ENCODE measurements at regions not wholly inside any gene's neighbourhood (a gene's known extent, or its start where the extent isn't known, plus 50 kb on each side); places are given as distances from the start of the nearest gene placed in this dataset.

DNA sequence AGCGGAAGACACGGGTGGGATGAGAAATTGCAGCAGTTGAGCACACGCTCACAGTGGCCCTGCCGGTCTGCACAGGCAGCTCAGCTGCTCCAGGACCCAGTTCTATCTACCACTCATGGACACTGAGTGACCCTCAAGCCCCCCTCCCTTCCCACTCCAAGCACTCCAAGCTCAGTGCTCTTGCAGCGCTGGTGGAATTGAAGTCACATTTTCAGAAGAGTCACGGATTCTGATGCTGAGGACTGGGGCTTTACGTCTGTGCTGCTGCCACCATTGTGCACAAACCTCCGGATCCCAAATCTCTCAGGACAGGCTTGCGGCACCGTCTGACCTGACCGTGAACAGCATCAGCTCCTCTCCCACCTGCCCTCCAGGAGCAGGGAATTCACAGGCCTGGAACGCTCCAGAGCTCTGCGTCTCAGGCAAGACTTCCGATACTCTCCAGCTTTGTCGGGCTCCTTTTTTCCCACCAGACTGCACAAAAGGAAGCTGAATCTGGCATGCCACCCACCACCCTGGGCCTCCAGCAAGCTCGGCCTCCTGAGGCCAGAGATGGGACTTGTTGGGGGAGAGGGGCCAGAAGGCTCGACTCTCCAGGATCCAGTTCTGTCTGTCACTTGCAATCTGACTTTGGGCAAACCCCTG lies 213.1 kb upstream of the RTL1 start:
- no peaks in the 10 kb centered on the region for H3K27me3 ChIP-seq
- no peaks in the 10 kb centered on the region for H3K9me3 ChIP-seq
- no peaks in the 10 kb centered on the region for H3K4me1 ChIP-seq
- DNase-seq (ENCODE audit: extremely low spot score in 2 of 2) = peak in 1 of 2 donors; percentile 71
- TF ChIP-seq, protein P1, sequence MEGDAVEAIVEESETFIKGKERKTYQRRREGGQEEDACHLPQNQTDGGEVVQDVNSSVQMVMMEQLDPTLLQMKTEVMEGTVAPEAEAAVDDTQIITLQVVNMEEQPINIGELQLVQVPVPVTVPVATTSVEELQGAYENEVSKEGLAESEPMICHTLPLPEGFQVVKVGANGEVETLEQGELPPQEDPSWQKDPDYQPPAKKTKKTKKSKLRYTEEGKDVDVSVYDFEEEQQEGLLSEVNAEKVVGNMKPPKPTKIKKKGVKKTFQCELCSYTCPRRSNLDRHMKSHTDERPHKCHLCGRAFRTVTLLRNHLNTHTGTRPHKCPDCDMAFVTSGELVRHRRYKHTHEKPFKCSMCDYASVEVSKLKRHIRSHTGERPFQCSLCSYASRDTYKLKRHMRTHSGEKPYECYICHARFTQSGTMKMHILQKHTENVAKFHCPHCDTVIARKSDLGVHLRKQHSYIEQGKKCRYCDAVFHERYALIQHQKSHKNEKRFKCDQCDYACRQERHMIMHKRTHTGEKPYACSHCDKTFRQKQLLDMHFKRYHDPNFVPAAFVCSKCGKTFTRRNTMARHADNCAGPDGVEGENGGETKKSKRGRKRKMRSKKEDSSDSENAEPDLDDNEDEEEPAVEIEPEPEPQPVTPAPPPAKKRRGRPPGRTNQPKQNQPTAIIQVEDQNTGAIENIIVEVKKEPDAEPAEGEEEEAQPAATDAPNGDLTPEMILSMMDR (IDR thresholded peaks at IDR 0.05) = no peak
- TF ChIP-seq POLR2AphosphoS5 (IDR thresholded peaks at IDR 0.05; ENCODE audit: insufficient read depth in 1 of 2, low read depth in 1 of 2) (no peak), POLR2A (IDR thresholded peaks at IDR 0.05) (no peak)
- H3K36me3 ChIP-seq = no peaks in the 10 kb centered on the region
- no peak overlapping the region for H3K4me3 ChIP-seq
- H3K27ac ChIP-seq = no peak overlapping the region
- intact Hi-C loops (cut with DNase I) = no loop called here

DNA sequence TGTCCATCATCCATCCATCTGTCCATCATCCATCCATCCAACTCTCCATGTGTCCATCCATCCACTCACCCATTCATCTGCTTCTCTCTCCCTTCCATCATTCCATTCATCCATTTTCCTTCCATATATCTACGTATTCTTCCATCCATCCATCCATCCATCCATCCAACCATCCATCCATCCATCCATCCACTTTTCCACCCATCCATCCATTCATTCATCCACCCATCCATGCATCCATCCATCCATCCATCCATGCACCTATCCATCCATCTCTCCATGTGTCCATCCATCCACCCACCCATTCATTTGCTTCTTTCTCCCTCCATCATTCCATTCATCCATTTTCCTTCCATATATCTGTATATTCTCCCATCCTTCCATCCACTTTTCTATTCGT lies 214.0 kb upstream of the RTL1 start:
- H3K4me3 ChIP-seq = no peak overlapping the region
- no peaks in the 10 kb centered on the region for H3K9me3 ChIP-seq
- no peak overlapping the region for H3K27ac ChIP-seq
- H3K36me3 ChIP-seq = no peaks in the 10 kb centered on the region
- no peak for DNase-seq (ENCODE audit: extremely low spot score in 2 of 2)
- TF ChIP-seq, protein P1 (IDR thresholded peaks at IDR 0.05) = no peak
- TF ChIP-seq POLR2AphosphoS5 (IDR thresholded peaks at IDR 0.05; ENCODE audit: insufficient read depth in 1 of 2, low read depth in 1 of 2) (no peak), POLR2A (IDR thresholded peaks at IDR 0.05) (no peak)
- H3K4me1 ChIP-seq = no peaks in the 10 kb centered on the region
- H3K27me3 ChIP-seq = no peaks in the 10 kb centered on the region
- intact Hi-C loops (cut with DNase I) = no loop called here

DNA sequence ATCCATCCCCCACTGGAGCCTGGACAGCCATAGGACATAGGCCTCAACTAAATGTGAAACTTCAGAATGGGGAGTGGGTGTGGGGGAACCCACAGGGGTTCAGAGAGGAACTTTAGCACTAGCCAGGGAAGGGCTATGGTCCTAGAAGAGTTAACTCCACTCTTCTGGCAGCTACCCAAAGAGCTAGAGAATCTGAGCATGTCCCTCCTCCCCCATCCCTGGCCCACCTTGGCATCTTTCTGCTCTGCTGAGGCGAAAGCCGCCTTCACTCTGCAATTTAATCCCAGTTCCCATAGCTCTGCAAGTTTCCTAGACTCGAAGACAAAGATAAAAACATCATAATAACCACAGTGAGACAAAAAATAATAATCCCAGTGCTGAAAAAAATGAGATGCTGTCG lies 214.7 kb upstream of the RTL1 start:
- Histone ChIP-seq H3K36me3 (no peaks in the 10 kb centered on the region), H3K4me3 (no peak overlapping the region), H3K27ac (no peak overlapping the region), H3K4me1 (no peaks in the 10 kb centered on the region), H3K27me3 (no peaks in the 10 kb centered on the region), H3K9me3 (no peaks in the 10 kb centered on the region)
- intact Hi-C loops (cut with DNase I) = no loop called here
- TF ChIP-seq, protein P1 (IDR thresholded peaks at IDR 0.05) = no peak
- TF ChIP-seq POLR2AphosphoS5 (IDR thresholded peaks at IDR 0.05; ENCODE audit: insufficient read depth in 1 of 2, low read depth in 1 of 2) (no peak), POLR2A (IDR thresholded peaks at IDR 0.05) (no peak)
- peak in 1 of 2 donors; percentile 34 for DNase-seq (ENCODE audit: extremely low spot score in 2 of 2)

DNA sequence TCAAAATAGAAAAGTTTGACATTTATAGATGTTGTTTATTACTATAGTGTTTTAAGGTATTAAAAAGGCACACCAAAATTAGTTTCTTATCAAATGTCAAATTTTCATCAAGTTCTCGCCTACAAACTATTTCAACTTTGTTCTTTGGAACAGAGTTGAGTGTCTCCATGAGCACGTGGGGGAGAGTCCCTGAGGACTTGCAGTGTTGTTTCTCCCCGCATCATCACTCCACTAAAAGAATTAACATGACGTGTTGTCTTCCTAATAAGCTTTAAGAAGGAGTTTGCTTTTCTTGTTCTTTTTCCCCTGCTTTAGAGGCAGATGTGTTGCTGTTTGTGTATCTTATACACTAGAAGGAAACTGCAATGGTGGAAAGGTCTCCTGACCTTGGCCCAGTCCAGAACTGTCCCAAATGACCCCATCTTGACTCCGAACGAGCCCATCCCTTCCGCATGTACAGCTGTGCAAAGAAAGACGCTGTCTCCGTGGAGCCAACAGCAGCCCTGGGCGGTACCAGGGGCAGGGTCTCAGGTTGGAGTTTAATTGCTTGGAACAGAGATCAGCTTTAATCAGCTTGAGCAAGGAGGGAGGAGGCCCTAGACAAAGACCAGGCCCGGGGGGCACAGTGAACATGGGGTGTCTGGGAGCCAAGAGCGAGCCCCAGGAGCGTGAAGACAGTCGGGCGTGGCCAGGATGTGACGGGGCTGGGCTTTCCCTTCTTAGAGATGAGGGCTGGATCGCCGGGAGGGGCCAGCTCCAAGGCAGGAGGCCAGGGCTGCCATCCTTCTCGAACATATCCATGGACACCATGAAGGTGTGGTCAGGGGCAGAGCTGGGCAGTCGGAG lies 215.4 kb upstream of the RTL1 start:
- Histone ChIP-seq H3K27me3 (no peaks in the 10 kb centered on the region), H3K9me3 (no peaks in the 10 kb centered on the region), H3K27ac (no peak overlapping the region), H3K36me3 (no peaks in the 10 kb centered on the region), H3K4me3 (no peak overlapping the region), H3K4me1 (no peaks in the 10 kb centered on the region)
- no peak for TF ChIP-seq POLR2A (IDR thresholded peaks at IDR 0.05)
- TF ChIP-seq POLR2AphosphoS5 (IDR thresholded peaks at IDR 0.05; ENCODE audit: insufficient read depth in 1 of 2, low read depth in 1 of 2) = no peak
- TF ChIP-seq, protein P1 (IDR thresholded peaks at IDR 0.05) = no peak
- peak in 1 of 2 donors; percentile 80 for DNase-seq (ENCODE audit: extremely low spot score in 2 of 2)
- intact Hi-C loops (cut with DNase I) = no loop called here

Measured in vagina (tissue), 2 donors.